Fibroblast of lung (primary cell): ENCODE measurements at regions not wholly inside any gene's neighbourhood (a gene's known extent, or its start where the extent isn't known, plus 50 kb on each side); places are given as distances from the start of the nearest gene placed in this dataset.

ENCODE experiments used
- DNase-seq, 2 donors: peaks; one replicate each; pipeline versions ENCODE4 v3.0.0 to v3.0.0-alpha.2; 2010; ENCODE audit warnings: low read depth in 2 of 2
- H2AFZ ChIP-seq: 2 replicates; pipeline ENCODE4 v1.5.1; 2012; ENCODE audit warnings: low read length, control low read depth, inconsistent platforms
- H3K27ac ChIP-seq: 2 replicates; pipeline ENCODE4 v1.5.1; 2011; ENCODE audit warnings: low read length, control low read depth; ENCODE audit not compliant: insufficient read depth
- H3K27me3 ChIP-seq: 2 replicates; pipeline ENCODE4 v1.5.1; 2011; ENCODE audit warnings: mild to moderate bottlenecking, low read length; ENCODE audit not compliant: control insufficient read depth, insufficient read depth
- H3K36me3 ChIP-seq: 2 replicates; pipeline ENCODE4 v1.5.1; 2011; ENCODE audit warnings: low read length; ENCODE audit not compliant: control insufficient read depth, insufficient read depth
- H3K4me1 ChIP-seq: 2 replicates; pipeline ENCODE4 v1.5.1; 2011; ENCODE audit warnings: low read length; ENCODE audit not compliant: control insufficient read depth, insufficient read depth; ENCODE audit errors: extremely low read depth
- H3K4me2 ChIP-seq: 2 replicates; pipeline ENCODE4 v1.5.1; 2011; ENCODE audit warnings: low read length, control low read depth; ENCODE audit not compliant: insufficient read depth; ENCODE audit errors: extremely low read depth
- H3K4me3 ChIP-seq, 4 experiments: fragments of 200-600 bp in 1 of 4; sonication (generic) in 1 of 4; replicated peaks in 1 of 4; 2 replicates each; pipeline ENCODE4 v1.5.1; 2011 to 2016; ENCODE audit warnings: low read length in 4 of 4, low read depth in 3 of 4, mild to moderate bottlenecking in 3 of 4, control low read depth in 2 of 4, inconsistent platforms in 1 of 4, mixed read lengths in 1 of 4; ENCODE audit not compliant: insufficient read depth in 1 of 4; ENCODE audit errors: control extremely low read depth in 1 of 4
- H3K79me2 ChIP-seq: 2 replicates; pipeline ENCODE4 v1.5.1; 2012; ENCODE audit warnings: mild to moderate bottlenecking, low read length, inconsistent platforms; ENCODE audit not compliant: control insufficient read depth, insufficient read depth
- H3K9ac ChIP-seq: 2 replicates; pipeline ENCODE4 v1.5.1; 2011; ENCODE audit warnings: mild to moderate bottlenecking, low read length, control low read depth; ENCODE audit not compliant: insufficient read depth
- H3K9me3 ChIP-seq: 2 replicates; pipeline ENCODE4 v1.5.1; 2012; ENCODE audit warnings: low read depth, low read length; ENCODE audit not compliant: control insufficient read depth, insufficient read depth
- H4K20me1 ChIP-seq: 2 replicates; pipeline ENCODE4 v1.5.1; 2011; ENCODE audit warnings: low read length; ENCODE audit not compliant: control insufficient read depth, insufficient read depth; ENCODE audit errors: extremely low read depth
- CTCF ChIP-seq, 2 donors: IDR thresholded peaks in 1 of 2; conservative IDR thresholded peaks in 1 of 2; 1 replicate in 1 of 2; 2 replicates in 1 of 2; pipeline ENCODE4 v1.5.1; 2011 to 2012; ENCODE audit warnings: low read length in 2 of 2, control low read depth in 1 of 2, inconsistent platforms in 1 of 2, low read depth in 1 of 2, mild to moderate bottlenecking in 1 of 2
- EZH2 ChIP-seq: IDR thresholded peaks from 2 replicates; pipeline ENCODE4 v1.5.1; 2012; ENCODE audit warnings: low read length, control low read depth, mild to moderate bottlenecking; ENCODE audit errors: missing control alignments

GRCh38 chr2:176734868-176735267, 465.6 kb downstream of the MTX2 start:
- H2AFZ ChIP-seq, result no peak overlapping the region
- DNase-seq, result no peak

GRCh38 chr2:176742271-176742670, 470.3 kb upstream of the HNRNPA3 start:
- Histone ChIP-seq H3K27ac (no peak overlapping the region), H3K4me2 (no peak overlapping the region), H3K4me1 (no peaks in the 10 kb centered on the region), H4K20me1 (no peaks in the 10 kb centered on the region), H3K9me3 (no peaks in the 10 kb centered on the region), H3K36me3 (no peaks in the 10 kb centered on the region), H3K4me3 (no peak overlapping the region), H3K9ac (no peak overlapping the region), H3K27me3 (no peaks in the 10 kb centered on the region), H3K79me2 (no peaks in the 10 kb centered on the region), H2AFZ (no peak overlapping the region)
- TF ChIP-seq EZH2, result no peak
- TF ChIP-seq CTCF (conservative IDR thresholded peaks at IDR 0.05 in 1 of 2, IDR thresholded peaks at IDR 0.05 in 1 of 2; ENCODE audit: low read depth in 1 of 2, low read length in 2 of 2), result no peak
- no peak for DNase-seq

More at GRCh38 chr2:176734868-176735267, 465.6 kb downstream of the MTX2 start:
- Histone ChIP-seq H3K9ac (no peak overlapping the region), H3K4me2 (no peak overlapping the region), H3K79me2 (no peaks in the 10 kb centered on the region), H3K27me3 (no peaks in the 10 kb centered on the region), H3K36me3 (no peaks in the 10 kb centered on the region), H3K4me1 (no peaks in the 10 kb centered on the region), H3K4me3 (no peak overlapping the region), H4K20me1 (no peaks in the 10 kb centered on the region), H3K9me3 (no peaks in the 10 kb centered on the region), H3K27ac (no peak overlapping the region)
- no peak for TF ChIP-seq EZH2
- no peak for TF ChIP-seq CTCF (conservative IDR thresholded peaks at IDR 0.05 in 1 of 2, IDR thresholded peaks at IDR 0.05 in 1 of 2; ENCODE audit: low read depth in 1 of 2, low read length in 2 of 2)

- Histone ChIP-seq H3K9me3 (no peaks in the 10 kb centered on the region), H3K36me3 (no peaks in the 10 kb centered on the region), H3K4me2 (no peak overlapping the region), H3K9ac (no peak overlapping the region), H3K4me1 (no peaks in the 10 kb centered on the region), H3K27ac (no peak overlapping the region), H2AFZ (no peak overlapping the region), H3K4me3 (no peak overlapping the region), H4K20me1 (no peaks in the 10 kb centered on the region), H3K79me2 (no peaks in the 10 kb centered on the region), H3K27me3 (no peaks in the 10 kb centered on the region)
- no peak for TF ChIP-seq EZH2
- no peak for TF ChIP-seq CTCF (conservative IDR thresholded peaks at IDR 0.05 in 1 of 2, IDR thresholded peaks at IDR 0.05 in 1 of 2; ENCODE audit: low read depth in 1 of 2, low read length in 2 of 2)
- DNase-seq, result no peak
These were observed 468.9 kb upstream of the HNRNPA3 start for GRCh38 chr2:176743671-176744070.
